ENCODE measurements at regions not wholly inside any gene's neighbourhood (a gene's known extent, or its start where the extent isn't known, plus 50 kb on each side); places are given as distances from the start of the nearest gene placed in this dataset.
A peak's percentile ranks its signal among the peaks of the same experiment; 100 is the strongest.

DNA sequence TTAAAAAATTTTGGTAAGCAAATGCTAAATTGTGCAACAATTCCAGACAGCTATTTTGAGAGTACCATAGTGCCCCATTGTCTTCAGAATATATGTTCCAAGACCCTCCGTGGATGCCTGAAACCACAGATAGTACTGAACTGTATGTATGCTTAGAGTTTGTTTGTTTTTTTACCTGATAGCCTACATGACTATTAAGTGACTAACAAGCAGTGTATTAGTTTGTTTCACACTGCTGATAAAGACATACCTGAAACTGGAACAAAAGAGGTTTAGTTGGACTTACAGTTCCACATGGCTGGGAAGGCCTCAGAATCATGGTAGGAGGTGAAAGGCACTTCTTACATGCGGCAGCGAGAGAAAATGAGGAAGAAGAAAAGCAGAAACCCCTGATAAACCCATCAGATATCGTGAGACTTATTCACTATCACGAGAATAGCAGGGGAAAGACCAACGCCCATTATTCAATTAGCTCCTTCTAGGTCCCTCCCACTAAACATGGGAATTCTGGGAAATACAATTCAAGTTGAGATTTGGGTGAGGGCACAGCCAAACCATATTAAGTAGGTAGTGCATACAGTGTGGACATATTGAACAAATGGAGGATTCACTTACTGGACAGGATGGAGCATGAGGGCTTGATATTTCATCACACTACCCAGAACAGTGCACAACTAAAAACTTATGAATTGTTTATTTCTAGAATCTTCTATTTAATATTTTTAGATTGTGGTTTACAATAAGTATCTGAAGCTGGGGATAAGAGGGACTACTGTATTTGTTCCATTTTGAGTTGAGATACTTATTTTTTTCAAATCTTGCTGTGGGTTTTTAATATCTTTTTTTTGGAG, 78.5 kb downstream of the LHX9 start (continued):
- no peak for TF ChIP-seq JUNB (CRISPR knock-in tag; conservative IDR thresholded peaks at IDR 0.05)
- TF ChIP-seq CHCHD3 (CRISPR knock-in tag; IDR thresholded peaks at IDR 0.05) = no peak
- TF ChIP-seq, protein P1, sequence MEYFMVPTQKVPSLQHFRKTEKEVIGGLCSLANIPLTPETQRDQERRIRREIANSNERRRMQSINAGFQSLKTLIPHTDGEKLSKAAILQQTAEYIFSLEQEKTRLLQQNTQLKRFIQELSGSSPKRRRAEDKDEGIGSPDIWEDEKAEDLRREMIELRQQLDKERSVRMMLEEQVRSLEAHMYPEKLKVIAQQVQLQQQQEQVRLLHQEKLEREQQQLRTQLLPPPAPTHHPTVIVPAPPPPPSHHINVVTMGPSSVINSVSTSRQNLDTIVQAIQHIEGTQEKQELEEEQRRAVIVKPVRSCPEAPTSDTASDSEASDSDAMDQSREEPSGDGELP (CRISPR knock-in tag; IDR thresholded peaks at IDR 0.05; ENCODE audit: borderline replicate concordance) = no peak
- TF ChIP-seq, protein P2, sequence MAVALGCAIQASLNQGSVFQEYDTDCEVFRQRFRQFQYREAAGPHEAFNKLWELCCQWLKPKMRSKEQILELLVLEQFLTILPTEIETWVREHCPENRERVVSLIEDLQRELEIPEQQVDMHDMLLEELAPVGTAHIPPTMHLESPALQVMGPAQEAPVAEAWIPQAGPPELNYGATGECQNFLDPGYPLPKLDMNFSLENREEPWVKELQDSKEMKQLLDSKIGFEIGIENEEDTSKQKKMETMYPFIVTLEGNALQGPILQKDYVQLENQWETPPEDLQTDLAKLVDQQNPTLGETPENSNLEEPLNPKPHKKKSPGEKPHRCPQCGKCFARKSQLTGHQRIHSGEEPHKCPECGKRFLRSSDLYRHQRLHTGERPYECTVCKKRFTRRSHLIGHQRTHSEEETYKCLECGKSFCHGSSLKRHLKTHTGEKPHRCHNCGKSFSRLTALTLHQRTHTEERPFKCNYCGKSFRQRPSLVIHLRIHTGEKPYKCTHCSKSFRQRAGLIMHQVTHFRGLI (CRISPR knock-in tag; IDR thresholded peaks at IDR 0.05) = no peak
- TF ChIP-seq, protein P3, sequence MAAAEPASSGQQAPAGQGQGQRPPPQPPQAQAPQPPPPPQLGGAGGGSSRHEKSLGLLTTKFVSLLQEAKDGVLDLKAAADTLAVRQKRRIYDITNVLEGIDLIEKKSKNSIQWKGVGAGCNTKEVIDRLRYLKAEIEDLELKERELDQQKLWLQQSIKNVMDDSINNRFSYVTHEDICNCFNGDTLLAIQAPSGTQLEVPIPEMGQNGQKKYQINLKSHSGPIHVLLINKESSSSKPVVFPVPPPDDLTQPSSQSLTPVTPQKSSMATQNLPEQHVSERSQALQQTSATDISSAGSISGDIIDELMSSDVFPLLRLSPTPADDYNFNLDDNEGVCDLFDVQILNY (CRISPR knock-in tag; IDR thresholded peaks at IDR 0.05) = no peak
- no peak for TF ChIP-seq OTX1 (CRISPR knock-in tag; IDR thresholded peaks at IDR 0.05)
- no peak; the same call in 1 of the 2 replicates for TF ChIP-seq NFRKB (IDR thresholded peaks at IDR 0.05; ENCODE audit: low read depth)
- TF ChIP-seq, protein P4, sequence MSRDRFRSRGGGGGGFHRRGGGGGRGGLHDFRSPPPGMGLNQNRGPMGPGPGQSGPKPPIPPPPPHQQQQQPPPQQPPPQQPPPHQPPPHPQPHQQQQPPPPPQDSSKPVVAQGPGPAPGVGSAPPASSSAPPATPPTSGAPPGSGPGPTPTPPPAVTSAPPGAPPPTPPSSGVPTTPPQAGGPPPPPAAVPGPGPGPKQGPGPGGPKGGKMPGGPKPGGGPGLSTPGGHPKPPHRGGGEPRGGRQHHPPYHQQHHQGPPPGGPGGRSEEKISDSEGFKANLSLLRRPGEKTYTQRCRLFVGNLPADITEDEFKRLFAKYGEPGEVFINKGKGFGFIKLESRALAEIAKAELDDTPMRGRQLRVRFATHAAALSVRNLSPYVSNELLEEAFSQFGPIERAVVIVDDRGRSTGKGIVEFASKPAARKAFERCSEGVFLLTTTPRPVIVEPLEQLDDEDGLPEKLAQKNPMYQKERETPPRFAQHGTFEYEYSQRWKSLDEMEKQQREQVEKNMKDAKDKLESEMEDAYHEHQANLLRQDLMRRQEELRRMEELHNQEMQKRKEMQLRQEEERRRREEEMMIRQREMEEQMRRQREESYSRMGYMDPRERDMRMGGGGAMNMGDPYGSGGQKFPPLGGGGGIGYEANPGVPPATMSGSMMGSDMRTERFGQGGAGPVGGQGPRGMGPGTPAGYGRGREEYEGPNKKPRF (IDR thresholded peaks at IDR 0.05; ENCODE audit: low read depth, low read length) = no peak
- no peak for TF ChIP-seq ZFPM2 (CRISPR knock-in tag; IDR thresholded peaks at IDR 0.05)
- TF ChIP-seq ZNF586 (CRISPR knock-in tag; conservative IDR thresholded peaks at IDR 0.05) = no peak
- TF ChIP-seq, protein P5, sequence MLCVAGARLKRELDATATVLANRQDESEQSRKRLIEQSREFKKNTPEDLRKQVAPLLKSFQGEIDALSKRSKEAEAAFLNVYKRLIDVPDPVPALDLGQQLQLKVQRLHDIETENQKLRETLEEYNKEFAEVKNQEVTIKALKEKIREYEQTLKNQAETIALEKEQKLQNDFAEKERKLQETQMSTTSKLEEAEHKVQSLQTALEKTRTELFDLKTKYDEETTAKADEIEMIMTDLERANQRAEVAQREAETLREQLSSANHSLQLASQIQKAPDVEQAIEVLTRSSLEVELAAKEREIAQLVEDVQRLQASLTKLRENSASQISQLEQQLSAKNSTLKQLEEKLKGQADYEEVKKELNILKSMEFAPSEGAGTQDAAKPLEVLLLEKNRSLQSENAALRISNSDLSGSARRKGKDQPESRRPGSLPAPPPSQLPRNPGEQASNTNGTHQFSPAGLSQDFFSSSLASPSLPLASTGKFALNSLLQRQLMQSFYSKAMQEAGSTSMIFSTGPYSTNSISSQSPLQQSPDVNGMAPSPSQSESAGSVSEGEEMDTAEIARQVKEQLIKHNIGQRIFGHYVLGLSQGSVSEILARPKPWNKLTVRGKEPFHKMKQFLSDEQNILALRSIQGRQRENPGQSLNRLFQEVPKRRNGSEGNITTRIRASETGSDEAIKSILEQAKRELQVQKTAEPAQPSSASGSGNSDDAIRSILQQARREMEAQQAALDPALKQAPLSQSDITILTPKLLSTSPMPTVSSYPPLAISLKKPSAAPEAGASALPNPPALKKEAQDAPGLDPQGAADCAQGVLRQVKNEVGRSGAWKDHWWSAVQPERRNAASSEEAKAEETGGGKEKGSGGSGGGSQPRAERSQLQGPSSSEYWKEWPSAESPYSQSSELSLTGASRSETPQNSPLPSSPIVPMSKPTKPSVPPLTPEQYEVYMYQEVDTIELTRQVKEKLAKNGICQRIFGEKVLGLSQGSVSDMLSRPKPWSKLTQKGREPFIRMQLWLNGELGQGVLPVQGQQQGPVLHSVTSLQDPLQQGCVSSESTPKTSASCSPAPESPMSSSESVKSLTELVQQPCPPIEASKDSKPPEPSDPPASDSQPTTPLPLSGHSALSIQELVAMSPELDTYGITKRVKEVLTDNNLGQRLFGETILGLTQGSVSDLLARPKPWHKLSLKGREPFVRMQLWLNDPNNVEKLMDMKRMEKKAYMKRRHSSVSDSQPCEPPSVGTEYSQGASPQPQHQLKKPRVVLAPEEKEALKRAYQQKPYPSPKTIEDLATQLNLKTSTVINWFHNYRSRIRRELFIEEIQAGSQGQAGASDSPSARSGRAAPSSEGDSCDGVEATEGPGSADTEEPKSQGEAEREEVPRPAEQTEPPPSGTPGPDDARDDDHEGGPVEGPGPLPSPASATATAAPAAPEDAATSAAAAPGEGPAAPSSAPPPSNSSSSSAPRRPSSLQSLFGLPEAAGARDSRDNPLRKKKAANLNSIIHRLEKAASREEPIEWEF (CRISPR knock-in tag; IDR thresholded peaks at IDR 0.05) = no peak
- TF ChIP-seq GABPA (tag; conservative IDR thresholded peaks at IDR 0.05; ENCODE audit: low read depth) = no peak; the same call in 1 of the 2 replicates
- TF ChIP-seq RNF2 (IDR thresholded peaks at IDR 0.05) = peak; percentile 32; the same call in 1 of the 2 replicates
- peak in 1 of 2 experiments; percentile 56; a peak in 1 of 4 replicates for TF ChIP-seq SRF (CRISPR knock-in tag; IDR thresholded peaks at IDR 0.05)
- no peak for TF ChIP-seq C11orf30 (IDR thresholded peaks at IDR 0.05; ENCODE audit: low read depth)
- no peak for TF ChIP-seq KLF10 (CRISPR knock-in tag; IDR thresholded peaks at IDR 0.05)
- peak; percentile 70; the same call in 1 of the 2 replicates for TF ChIP-seq MBD2 (IDR thresholded peaks at IDR 0.05; ENCODE audit: borderline replicate concordance, low read depth)

Data from K562 (cell line).